Dermis microvascular lymphatic vessel endothelial cell (primary cell): ENCODE measurements at regions not wholly inside any gene's neighbourhood (a gene's known extent, or its start where the extent isn't known, plus 50 kb on each side); places are given as distances from the start of the nearest gene placed in this dataset.

ENCODE experiments used
- DNase-seq, 2 donors: peaks; one replicate each; pipeline versions ENCODE4 v3.0.0 to v3.0.0-alpha.2; 2010; ENCODE audit warnings: low read depth in 2 of 2

GRCh38 chr3:117752984-117753717 lies 1043.6 kb downstream of the TUSC7 start:
- no peak for DNase-seq

DNA sequence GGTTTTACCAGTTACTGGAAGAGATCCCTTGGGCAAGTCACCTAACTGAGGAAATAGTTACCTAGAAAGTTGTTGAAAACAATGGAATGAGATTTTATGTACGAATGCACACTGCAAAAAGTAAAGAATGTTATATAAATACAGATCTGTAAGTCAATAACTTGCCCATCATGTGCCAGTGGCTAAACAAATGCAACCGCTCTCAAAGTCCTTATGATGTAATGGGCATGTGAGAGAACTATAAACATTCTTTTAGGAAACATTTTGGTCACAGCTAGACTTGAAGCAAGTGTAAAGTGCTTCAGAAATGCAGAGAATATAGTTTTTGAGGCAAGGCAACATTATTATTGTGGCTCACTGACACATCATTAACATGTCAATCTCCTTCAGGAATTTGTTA lies 1044.5 kb downstream of the TUSC7 start:
- DNase-seq: no peak

GRCh38 chr3:117754841-117755240 lies 1045.3 kb downstream of the TUSC7 start:
- DNase-seq: no peak

DNA sequence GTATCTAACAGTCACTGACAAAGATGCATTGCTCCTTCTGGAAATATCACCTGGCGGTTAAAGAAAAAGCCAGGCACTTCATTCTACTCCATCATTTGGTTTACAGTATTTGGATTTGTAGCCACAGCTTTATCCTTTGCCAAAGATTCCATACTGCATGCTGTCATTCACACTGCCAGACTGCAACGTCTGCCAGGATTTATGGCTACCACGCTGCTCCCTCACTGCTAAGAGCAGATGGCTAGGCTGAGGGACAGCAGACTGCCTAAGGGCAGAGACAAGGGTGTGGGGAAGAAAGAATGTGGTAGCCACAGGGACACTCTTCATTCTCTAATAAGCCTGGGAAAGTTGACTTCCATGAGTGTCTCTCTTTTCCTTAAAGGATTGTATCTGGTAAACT lies 1047.0 kb downstream of the TUSC7 start:
- no peak for DNase-seq

- no peak for DNase-seq
Observed at GRCh38 chr3:117761703-117762620, 1052.4 kb downstream of the TUSC7 start.

- no peak for DNase-seq
Observed at GRCh38 chr3:117762621-117763037, 1053.0 kb downstream of the TUSC7 start.

- no peak for DNase-seq
Observed at GRCh38 chr3:117763561-117763960, 1054.0 kb downstream of the TUSC7 start.

DNA sequence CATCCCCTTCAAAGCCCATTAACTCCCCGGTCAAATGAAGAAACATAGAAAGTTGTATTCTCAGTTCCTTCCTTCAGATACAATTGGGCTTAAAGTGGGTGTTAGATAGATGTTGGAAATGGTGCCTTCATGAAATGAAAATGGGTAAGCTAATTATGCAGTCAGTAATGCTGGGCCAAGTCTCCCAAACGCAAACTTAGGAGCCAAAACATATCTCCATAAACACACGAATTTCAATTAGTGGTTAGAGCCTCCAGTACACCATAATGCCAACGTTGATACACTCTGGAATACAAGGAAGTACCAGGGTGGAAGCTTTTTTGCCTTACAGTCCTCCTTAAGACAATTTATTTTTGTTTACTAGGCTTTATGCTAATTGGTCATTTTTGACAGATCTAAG lies 1059.0 kb downstream of the TUSC7 start:
- no peak for DNase-seq

DNA sequence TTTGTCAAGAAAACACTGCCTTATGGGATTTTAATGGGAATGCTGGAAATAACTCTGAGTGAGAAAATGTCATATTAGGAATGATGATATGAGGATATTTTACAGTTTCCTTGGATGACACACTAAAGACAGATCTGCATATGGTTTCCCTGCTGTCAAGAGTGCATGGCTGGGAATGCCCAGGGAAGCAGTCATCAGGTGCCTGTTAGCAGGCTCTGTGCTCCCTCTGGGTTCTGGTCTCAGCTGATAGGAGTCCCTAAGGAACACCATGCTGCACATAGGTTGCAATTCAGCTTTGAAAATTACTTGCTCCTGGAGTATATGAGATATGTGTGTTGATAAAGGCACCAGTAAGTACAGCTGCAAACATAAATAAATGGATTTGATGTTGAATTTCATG lies 1064.6 kb downstream of the TUSC7 start:
- no peak for DNase-seq

DNA sequence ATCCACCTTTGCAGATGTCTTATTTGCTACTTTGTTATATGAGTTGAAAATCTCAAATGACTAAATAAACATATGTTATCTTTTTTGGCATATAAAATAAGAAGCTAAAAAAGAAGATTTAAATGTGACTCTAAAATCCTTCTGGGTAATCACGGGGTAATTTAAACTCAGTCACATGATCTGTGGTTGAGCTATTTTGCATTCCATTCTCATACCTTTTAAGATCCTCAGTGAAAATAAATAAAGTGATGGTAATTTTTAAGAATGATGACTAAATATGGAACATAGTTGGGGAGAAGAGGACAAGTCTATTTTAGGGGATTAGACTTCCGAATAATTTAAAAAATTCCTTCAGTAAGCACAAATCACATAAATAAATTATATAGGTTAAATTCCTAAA lies 1076.8 kb downstream of the TUSC7 start:
- DNase-seq: no peak

GRCh38 chr3:117788061-117788460 lies 1078.5 kb downstream of the TUSC7 start:
- DNase-seq: no peak

GRCh38 chr3:117788506-117788905 lies 1078.9 kb downstream of the TUSC7 start:
- DNase-seq: no peak

DNA sequence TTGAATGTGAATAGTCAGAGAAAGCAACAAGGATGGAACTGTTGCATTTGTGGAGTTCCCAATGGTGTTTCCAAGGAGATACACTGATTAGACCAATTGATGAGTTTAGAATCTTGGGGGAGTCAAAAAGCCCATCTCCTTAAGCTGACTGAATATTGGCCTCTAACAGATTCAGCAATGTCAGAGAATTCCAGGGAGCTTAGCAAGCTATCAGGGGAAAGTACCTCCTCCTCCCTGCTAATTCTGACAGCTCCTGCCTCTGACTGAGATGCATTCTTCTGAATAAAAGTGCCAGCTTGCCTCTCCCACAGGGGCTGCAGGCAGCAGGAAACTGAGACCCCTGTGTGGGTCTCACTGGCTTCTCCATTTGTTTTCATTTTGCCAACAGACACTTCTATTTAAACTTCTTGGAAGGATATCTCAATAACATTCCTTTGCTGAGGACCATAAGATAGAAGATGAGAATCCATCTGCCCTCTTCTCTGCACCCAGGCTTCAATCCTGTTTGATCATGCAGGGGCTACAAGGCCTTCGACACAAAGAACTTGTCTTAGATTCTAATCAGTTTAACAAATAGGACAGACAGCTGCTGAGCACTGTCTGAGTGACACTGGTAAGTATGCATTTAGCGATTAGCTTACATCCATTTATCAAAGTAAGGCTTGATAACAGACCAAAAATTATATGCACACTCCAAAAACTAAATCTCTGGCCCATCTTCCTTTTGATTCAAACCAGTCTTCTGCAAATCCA lies 1080.8 kb downstream of the TUSC7 start:
- DNase-seq: no peak

DNA sequence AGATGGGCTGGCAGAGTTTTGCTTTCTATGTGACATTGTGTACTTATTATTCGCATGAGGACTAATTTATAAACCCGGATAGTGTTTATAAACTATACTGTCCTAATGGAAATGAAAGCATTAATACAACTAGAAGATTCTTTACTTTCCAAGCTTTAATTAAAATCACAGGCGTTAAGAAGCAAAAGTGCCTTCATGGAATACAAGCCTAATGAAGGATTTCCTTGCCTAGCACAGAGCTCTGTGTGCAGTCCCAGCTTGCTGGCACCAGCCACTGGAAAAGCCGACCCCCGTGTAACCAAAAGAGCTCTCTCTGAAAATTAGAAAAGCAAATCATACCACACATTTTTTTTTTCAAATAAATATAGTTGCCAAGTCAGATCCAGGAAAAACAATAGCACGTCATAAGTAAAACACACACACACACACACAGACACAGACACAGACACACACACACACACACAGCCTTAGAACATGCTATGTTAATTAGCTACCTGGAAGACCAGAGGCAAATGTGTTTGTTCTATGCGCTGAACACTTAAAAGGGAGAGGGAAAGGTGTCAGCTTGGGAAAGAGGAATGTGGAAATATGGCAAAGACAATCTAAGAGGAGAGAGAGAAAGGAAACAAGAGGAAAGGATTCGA lies 1084.2 kb downstream of the TUSC7 start:
- no peak for DNase-seq

GRCh38 chr3:117798221-117798620 lies 1088.6 kb downstream of the TUSC7 start:
- no peak for DNase-seq

- no peak for DNase-seq
Observed at GRCh38 chr3:117798687-117799386, 1089.3 kb downstream of the TUSC7 start.

GRCh38 chr3:117799387-117799735 lies 1089.8 kb downstream of the TUSC7 start:
- no peak for DNase-seq

- no peak for DNase-seq
Observed at GRCh38 chr3:117801912-117802239, 1092.3 kb downstream of the TUSC7 start.

- no peak for DNase-seq
Observed at GRCh38 chr3:117809186-117810081, 1099.9 kb downstream of the TUSC7 start.

- no peak for DNase-seq
Observed at GRCh38 chr3:117811786-117812185, 1102.2 kb downstream of the TUSC7 start.
